Keratinocyte (primary cell): ENCODE measurements at regions not wholly inside any gene's neighbourhood (a gene's known extent, or its start where the extent isn't known, plus 50 kb on each side); places are given as distances from the start of the nearest gene placed in this dataset.

Experiments
- DNase-seq: peaks from one replicate; pipeline ENCODE4 v3.0.0-alpha.2; 2011; ENCODE audit warnings: low read depth, missing footprints, low spot score
- FAIRE-seq: peaks from 2 replicates; lab custom pipeline; 2011; peaks lifted over from hg19 to GRCh38; lab: Jason Lieb, UNC
- H2AFZ ChIP-seq: 2 replicates; pipeline ENCODE4 v1.6.0; 2012; ENCODE audit warnings: low read length, control low read depth, inconsistent platforms; ENCODE audit not compliant: control insufficient read depth
- H3K27ac ChIP-seq: 2 replicates; pipeline ENCODE4 v1.5.1; 2011; ENCODE audit warnings: low read length; ENCODE audit not compliant: control insufficient read depth, insufficient read depth
- H3K27me3 ChIP-seq: 3 replicates; pipeline ENCODE4 v1.6.0; 2011; ENCODE audit warnings: low read length; ENCODE audit not compliant: control insufficient read depth, insufficient read depth; ENCODE audit errors: extremely low read depth
- H3K36me3 ChIP-seq, 2 experiments: 2 replicates in 1 of 2; 3 replicates in 1 of 2; pipeline ENCODE4 v1.5.1; 2011; ENCODE audit warnings: low read length in 2 of 2, mild to moderate bottlenecking in 1 of 2; ENCODE audit not compliant: control insufficient read depth in 2 of 2, insufficient read depth in 2 of 2; ENCODE audit errors: extremely low read depth in 1 of 2
- H3K4me1 ChIP-seq: 3 replicates; pipeline ENCODE4 v1.5.1; 2011; ENCODE audit warnings: low read length; ENCODE audit not compliant: control insufficient read depth, insufficient read depth; ENCODE audit errors: extremely low read depth
- H3K4me2 ChIP-seq: 3 replicates; pipeline ENCODE4 v1.6.0; 2011; ENCODE audit warnings: low read depth, low read length; ENCODE audit not compliant: control insufficient read depth, insufficient read depth; ENCODE audit errors: extremely low read depth
- H3K4me3 ChIP-seq, 3 experiments: fragments of 200-600 bp in 1 of 3; sonication (generic) in 1 of 3; 2 replicates in 2 of 3; 3 replicates in 1 of 3; pipeline ENCODE4 v1.5.1; 2011 to 2016; ENCODE audit warnings: low read length in 3 of 3, mild to moderate bottlenecking in 3 of 3, control low read depth in 2 of 3, inconsistent platforms in 1 of 3, low read depth in 1 of 3, mixed read lengths in 1 of 3, mixed run types in 1 of 3, moderate library complexity in 1 of 3; ENCODE audit not compliant: control insufficient read depth in 2 of 3, insufficient read depth in 2 of 3; ENCODE audit errors: extremely low read depth in 1 of 3
- H3K79me2 ChIP-seq: 2 replicates; pipeline ENCODE4 v1.6.0; 2012; ENCODE audit warnings: low read length; ENCODE audit not compliant: control insufficient read depth, insufficient read depth
- H3K9ac ChIP-seq: 3 replicates; pipeline ENCODE4 v1.6.0; 2011; ENCODE audit warnings: low read length; ENCODE audit not compliant: control insufficient read depth, insufficient read depth; ENCODE audit errors: extremely low read depth
- H3K9me1 ChIP-seq: 3 replicates; pipeline ENCODE4 v1.6.0; 2011; ENCODE audit warnings: low read length; ENCODE audit not compliant: control insufficient read depth, insufficient read depth; ENCODE audit errors: extremely low read depth
- H3K9me3 ChIP-seq: 2 replicates; pipeline ENCODE4 v1.5.1; 2012; ENCODE audit warnings: low read depth, low read length; ENCODE audit not compliant: control insufficient read depth
- H4K20me1 ChIP-seq: 3 replicates; pipeline ENCODE4 v1.6.0; 2011; ENCODE audit warnings: low read length; ENCODE audit not compliant: control insufficient read depth, insufficient read depth; ENCODE audit errors: extremely low read depth
- EZH2 ChIP-seq: IDR thresholded peaks from one replicate; pipeline ENCODE4 v1.6.1; 2012; ENCODE audit warnings: inconsistent platforms, mild to moderate bottlenecking, low read length, moderate library complexity
- dilution Hi-C: fragments of 300-500 bp; cut with MboI; formaldehyde crosslinking; loops from one replicate; pipeline ENCODE4 v1.7.0; 2020; ENCODE audit warnings: low sequenced_read_pairs; ENCODE audit not compliant: extremely low pct_ligation_motif_present
- TF ChIP-seq, protein P1 (sequence below), 3 experiments: IDR thresholded peaks in 1 of 3; conservative IDR thresholded peaks in 1 of 3; optimal IDR thresholded peaks in 1 of 3; 2 replicates in 2 of 3; 3 replicates in 1 of 3; pipeline versions ENCODE3 to v1.5.1; 2011; ENCODE audit warnings: low read length in 3 of 3, mild to moderate bottlenecking in 3 of 3, moderate library complexity in 2 of 3, control low read depth in 1 of 3, inconsistent platforms in 1 of 3; ENCODE audit not compliant: insufficient read depth in 2 of 3; ENCODE audit errors: extremely low read depth in 1 of 3

DNA sequence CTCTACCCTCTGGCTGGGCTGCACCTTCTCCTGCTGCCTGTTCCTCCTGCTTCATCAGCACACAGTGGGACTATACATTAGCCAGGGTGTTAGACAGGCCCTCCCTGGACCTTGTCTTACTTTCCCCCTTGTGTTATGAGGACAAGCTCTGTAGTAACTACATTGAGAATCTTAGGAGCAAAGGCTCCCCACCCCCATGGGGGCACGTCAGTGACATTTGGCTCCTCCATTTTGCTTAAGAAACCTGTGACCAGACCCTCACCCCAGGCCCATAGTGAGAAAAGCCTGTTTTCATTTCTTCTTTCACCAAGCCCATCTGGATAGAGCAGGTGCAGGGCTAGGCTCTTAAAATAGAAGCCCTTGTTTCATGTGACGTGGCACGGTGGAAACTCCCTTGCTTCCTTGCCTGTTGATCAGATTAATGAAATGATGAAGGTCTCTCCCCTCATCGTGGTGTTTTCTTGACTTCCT, 146.7 kb downstream of the RPIA start:
- FAIRE-seq, result no peak
- Histone ChIP-seq H3K9me3 (no peaks in the 10 kb centered on the region), H3K79me2 (no peaks in the 10 kb centered on the region), H3K9me1 (no peaks in the 10 kb centered on the region), H3K27ac (no peak overlapping the region), H3K4me1 (no peaks in the 10 kb centered on the region), H3K9ac (no peak overlapping the region), H3K36me3 (no peaks in the 10 kb centered on the region), H4K20me1 (no peaks in the 10 kb centered on the region), H3K4me2 (no peak overlapping the region), H2AFZ (no peak overlapping the region), H3K4me3 (no peak overlapping the region), H3K27me3 (no peaks in the 10 kb centered on the region)
- DNase-seq, result no peak
- TF ChIP-seq, protein P1, sequence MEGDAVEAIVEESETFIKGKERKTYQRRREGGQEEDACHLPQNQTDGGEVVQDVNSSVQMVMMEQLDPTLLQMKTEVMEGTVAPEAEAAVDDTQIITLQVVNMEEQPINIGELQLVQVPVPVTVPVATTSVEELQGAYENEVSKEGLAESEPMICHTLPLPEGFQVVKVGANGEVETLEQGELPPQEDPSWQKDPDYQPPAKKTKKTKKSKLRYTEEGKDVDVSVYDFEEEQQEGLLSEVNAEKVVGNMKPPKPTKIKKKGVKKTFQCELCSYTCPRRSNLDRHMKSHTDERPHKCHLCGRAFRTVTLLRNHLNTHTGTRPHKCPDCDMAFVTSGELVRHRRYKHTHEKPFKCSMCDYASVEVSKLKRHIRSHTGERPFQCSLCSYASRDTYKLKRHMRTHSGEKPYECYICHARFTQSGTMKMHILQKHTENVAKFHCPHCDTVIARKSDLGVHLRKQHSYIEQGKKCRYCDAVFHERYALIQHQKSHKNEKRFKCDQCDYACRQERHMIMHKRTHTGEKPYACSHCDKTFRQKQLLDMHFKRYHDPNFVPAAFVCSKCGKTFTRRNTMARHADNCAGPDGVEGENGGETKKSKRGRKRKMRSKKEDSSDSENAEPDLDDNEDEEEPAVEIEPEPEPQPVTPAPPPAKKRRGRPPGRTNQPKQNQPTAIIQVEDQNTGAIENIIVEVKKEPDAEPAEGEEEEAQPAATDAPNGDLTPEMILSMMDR (optimal IDR thresholded peaks at IDR 0.05 in 1 of 3, IDR thresholded peaks at IDR 0.05 in 1 of 3, conservative IDR thresholded peaks at IDR 0.05 in 1 of 3; ENCODE audit: extremely low read depth in 1 of 3, insufficient read depth in 2 of 3, low read length in 3 of 3), result no peak
- no peak for TF ChIP-seq EZH2
- dilution Hi-C loops, result no loop called here

DNA sequence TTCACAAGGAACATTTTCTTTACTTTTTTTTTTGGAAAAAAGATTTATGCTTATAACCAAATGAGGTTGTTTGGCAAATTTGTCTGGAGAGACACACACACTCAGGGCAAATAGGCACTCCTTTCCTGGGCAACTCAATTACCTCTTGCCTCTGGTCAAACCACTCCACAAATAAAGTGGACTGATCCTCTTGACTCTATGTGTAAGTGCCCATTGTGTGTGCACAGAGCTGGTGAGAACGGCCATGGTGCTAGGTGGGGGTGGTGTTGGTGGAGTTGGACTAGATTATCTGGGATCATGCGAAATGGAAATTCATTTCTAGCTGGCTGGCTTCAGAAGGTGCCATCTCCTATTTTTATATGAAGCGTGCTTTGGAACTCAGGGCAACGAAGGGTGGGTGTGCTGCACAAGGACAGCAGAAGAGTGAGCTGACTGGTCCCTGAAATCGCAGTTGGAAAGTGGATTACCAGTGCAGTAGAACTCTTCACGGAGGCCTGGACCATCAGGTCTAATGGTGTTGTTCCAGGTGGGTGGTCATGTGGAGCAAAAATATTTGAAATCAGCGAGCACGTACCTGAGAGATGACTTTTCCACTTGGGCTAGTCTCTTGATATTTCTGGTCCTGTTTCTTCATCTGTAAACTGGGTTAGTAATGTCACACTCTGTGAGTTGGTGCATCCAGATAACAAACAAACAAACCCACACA, 149.9 kb downstream of the RPIA start:
- Histone ChIP-seq H3K4me3 (no peak overlapping the region), H3K4me2 (no peak overlapping the region), H4K20me1 (no peaks in the 10 kb centered on the region), H3K27ac (no peak overlapping the region), H3K79me2 (no peaks in the 10 kb centered on the region), H2AFZ (no peak overlapping the region), H3K9me3 (no peaks in the 10 kb centered on the region), H3K27me3 (no peaks in the 10 kb centered on the region), H3K4me1 (no peaks in the 10 kb centered on the region), H3K9ac (no peak overlapping the region), H3K9me1 (no peaks in the 10 kb centered on the region), H3K36me3 (no peaks in the 10 kb centered on the region)
- TF ChIP-seq, protein P1 (optimal IDR thresholded peaks at IDR 0.05 in 1 of 3, IDR thresholded peaks at IDR 0.05 in 1 of 3, conservative IDR thresholded peaks at IDR 0.05 in 1 of 3; ENCODE audit: extremely low read depth in 1 of 3, insufficient read depth in 2 of 3, low read length in 3 of 3), result no peak
- TF ChIP-seq EZH2, result no peak
- dilution Hi-C loops, result no loop called here
- no peak for FAIRE-seq
- no peak for DNase-seq
